Epithelial cell of prostate (primary cell): ENCODE measurements at regions not wholly inside any gene's neighbourhood (a gene's known extent, or its start where the extent isn't known, plus 50 kb on each side); places are given as distances from the start of the nearest gene placed in this dataset.

Source experiments
- DNase-seq: peaks from one replicate; pipeline ENCODE4 v3.0.0-alpha.2; 2011; ENCODE audit warnings: low read depth, low spot score
- H3K27ac ChIP-seq: fragments of 450-650 bp; 2 replicates; pipeline ENCODE4 v1.5.1; 2017; ENCODE audit warnings: mild to moderate bottlenecking

GRCh38 chr19:31955061-31955460 is 390.3 kb upstream of the ZNF507 start:
- H3K27ac ChIP-seq: no peak overlapping the region
- DNase-seq: no peak

- no peak for DNase-seq
Measured at GRCh38 chr19:31955884-31956283, 389.5 kb upstream of the ZNF507 start.

GRCh38 chr19:31956771-31957392 is 388.5 kb upstream of the ZNF507 start:
- H3K27ac ChIP-seq: no peak overlapping the region
- DNase-seq: no peak

More at GRCh38 chr19:31955884-31956283, 389.5 kb upstream of the ZNF507 start:
- H3K27ac ChIP-seq: no peak overlapping the region

- no peak for DNase-seq
- H3K27ac ChIP-seq: no peak overlapping the region
Measured at GRCh38 chr19:31957711-31958110, 387.7 kb upstream of the ZNF507 start.

GRCh38 chr19:31959527-31960018 is 385.8 kb upstream of the ZNF507 start:
- DNase-seq: no peak
- no peak overlapping the region for H3K27ac ChIP-seq

GRCh38 chr19:31960474-31960873 is 384.9 kb upstream of the ZNF507 start:
- DNase-seq: no peak
- no peak overlapping the region for H3K27ac ChIP-seq

GRCh38 chr19:31961191-31961590 is 384.2 kb upstream of the ZNF507 start:
- no peak overlapping the region for H3K27ac ChIP-seq
- no peak for DNase-seq

- H3K27ac ChIP-seq: no peak overlapping the region
Measured at GRCh38 chr19:31961667-31962066, 383.7 kb upstream of the ZNF507 start.

GRCh38 chr19:31962561-31962996 is 382.8 kb upstream of the ZNF507 start:
- H3K27ac ChIP-seq: no peak overlapping the region
- DNase-seq: no peak

More at GRCh38 chr19:31961667-31962066, 383.7 kb upstream of the ZNF507 start:
- no peak for DNase-seq

GRCh38 chr19:31963746-31964145 is 381.7 kb upstream of the ZNF507 start:
- no peak overlapping the region for H3K27ac ChIP-seq
- no peak for DNase-seq

- DNase-seq: no peak
- no peak overlapping the region for H3K27ac ChIP-seq
Measured at GRCh38 chr19:31969016-31969415, 376.4 kb upstream of the ZNF507 start.

GRCh38 chr19:31970027-31970461 is 375.4 kb upstream of the ZNF507 start:
- no peak overlapping the region for H3K27ac ChIP-seq
- DNase-seq: no peak

- H3K27ac ChIP-seq: no peak overlapping the region
- DNase-seq: no peak
Measured at GRCh38 chr19:31974290-31974689, 371.1 kb upstream of the ZNF507 start.

GRCh38 chr19:31974941-31975340 is 370.5 kb upstream of the ZNF507 start:
- DNase-seq: no peak
- no peak overlapping the region for H3K27ac ChIP-seq

GRCh38 chr19:31975461-31975860 is 369.9 kb upstream of the ZNF507 start:
- DNase-seq: no peak
- no peak overlapping the region for H3K27ac ChIP-seq

- no peak for DNase-seq
- no peak overlapping the region for H3K27ac ChIP-seq
Measured at GRCh38 chr19:31976775-31977536, 368.5 kb upstream of the ZNF507 start.

GRCh38 chr19:31979362-31979761 is 366.0 kb upstream of the ZNF507 start:
- no peak for DNase-seq

GRCh38 chr19:31979949-31980670 is 365.3 kb upstream of the ZNF507 start:
- no peak overlapping the region for H3K27ac ChIP-seq
- no peak for DNase-seq

More at GRCh38 chr19:31979362-31979761, 366.0 kb upstream of the ZNF507 start:
- no peak overlapping the region for H3K27ac ChIP-seq

GRCh38 chr19:31980796-31981195 is 364.6 kb upstream of the ZNF507 start:
- H3K27ac ChIP-seq: no peak overlapping the region
- no peak for DNase-seq

- DNase-seq: no peak
- no peak overlapping the region for H3K27ac ChIP-seq
Measured at GRCh38 chr19:31981545-31981944, 363.9 kb upstream of the ZNF507 start.

- no peak for DNase-seq
- no peak overlapping the region for H3K27ac ChIP-seq
Measured at GRCh38 chr19:31983647-31984046, 361.8 kb upstream of the ZNF507 start.
